Adrenal gland (tissue), 9 donors: ENCODE measurements at regions not wholly inside any gene's neighbourhood (a gene's known extent, or its start where the extent isn't known, plus 50 kb on each side); places are given as distances from the start of the nearest gene placed in this dataset.

Experiments
- DNase-seq, 7 donors: peaks; one replicate each; pipeline ENCODE4 v3.0.0-alpha.2; 2019 to 2020
- H3K27ac ChIP-seq, 5 donors: fragments of 200-600 bp; sonication (generic) in 4 of 5; 1 replicate in 3 of 5; 2 replicates in 2 of 5; pipeline versions ENCODE4 v1.5.1 to v1.8.0; 2016 to 2020; ENCODE audit warnings: mild to moderate bottlenecking in 1 of 5
- H3K27me3 ChIP-seq: fragments of 200-600 bp; 2 replicates; pipeline ENCODE4 v1.8.0; 2021
- H3K36me3 ChIP-seq, 2 donors: fragments of 200-600 bp; replicated peaks in 1 of 2; 1 replicate in 1 of 2; 2 replicates in 1 of 2; pipeline versions ENCODE4 v1.5.1 to v1.8.0; 2018 to 2022
- H3K4me1 ChIP-seq, 2 donors: fragments of 200-600 bp; replicated peaks in 1 of 2; 1 replicate in 1 of 2; 2 replicates in 1 of 2; pipeline versions ENCODE4 v1.5.1 to v1.8.0; 2018 to 2021
- H3K4me3 ChIP-seq, 4 donors: fragments of 200-600 bp; sonication (generic) in 3 of 4; one replicate each; pipeline ENCODE4 v1.5.1; 2016 to 2018
- H3K9me3 ChIP-seq, 3 donors: fragments of 200-600 bp; sonication (generic) in 1 of 3; replicated peaks in 1 of 3; 1 replicate in 2 of 3; 2 replicates in 1 of 3; pipeline versions ENCODE4 v1.5.1 to v1.8.0; 2016 to 2021
- CTCF ChIP-seq, 6 experiments: fragments of 450-650 bp in 4 of 6; fragments of 200-600 bp in 2 of 6; sonication (generic) in 1 of 6; IDR thresholded peaks; 1 replicate in 5 of 6; 2 replicates in 1 of 6; pipeline versions ENCODE4 v1.5.1 to v1.8.0; 2016 to 2021; ENCODE audit warnings: antibody characterized with exemption in 6 of 6, mild to moderate bottlenecking in 2 of 6, moderate library complexity in 1 of 6
- POLR2A ChIP-seq, 2 donors: fragments of 450-650 bp; IDR thresholded peaks; one replicate each; pipeline ENCODE4 v1.6.1; 2017; ENCODE audit warnings: antibody characterized with exemption in 2 of 2, mild to moderate bottlenecking in 2 of 2, moderate library complexity in 1 of 2
- WGBS, 4 donors: extraction: QIAGEN DNeasy Blood & Tissue Kit in 2 of 4; methylation state at CpG; one replicate each; pipeline versions ENCODE4 v1.1.5 to v1.1.7; 2013 to 2017; 5-methylcytosine and 5-hydroxymethylcytosine counted together
- intact Hi-C, 2 donors: fragments of 100-400 bp; cut with DNase I; formaldehyde crosslinking; loops; one replicate each; pipeline versions ENCODE4 v1.14.1 to v1.15.0; 2022 to 2023
- donor health status: healthy with polysubstance abuse.
- donor health status: Bipolar disorder and iron deficiency.
- donor health status: DM: yes; HTN: yes; CAD: no.
- donor health status: DM: no; HTN: no; CAD: no.
- donor health status: DM: no; HTN: no; CAD: no.

GRCh38 chr6:137725949-137726348 lies 141.1 kb upstream of the TNFAIP3 start:
- Histone ChIP-seq H3K36me3 (no peaks in the 10 kb centered on the region), H3K4me1 (peaks cover 0 to 17% of the 10 kb centered on the region in 2 donors), H3K4me3 (no peak overlapping the region), H3K27ac (no peak overlapping the region), H3K27me3 (no peaks in the 10 kb centered on the region), H3K9me3 (no peaks in the 10 kb centered on the region)
- no peak for TF ChIP-seq CTCF (IDR thresholded peaks at IDR 0.05)
- no peak for TF ChIP-seq POLR2A (IDR thresholded peaks at IDR 0.05)
- WGBS, 4 donors = 75 to 98% (median 84%) methylated on average over 2 of the region's 2 CpGs
- intact Hi-C loops = no loop called here
- DNase-seq = no peak

GRCh38 chr6:137726582-137726981 lies 140.5 kb upstream of the TNFAIP3 start:
- H3K27me3 ChIP-seq = no peaks in the 10 kb centered on the region
- intact Hi-C loops = no loop called here
- H3K36me3 ChIP-seq = no peaks in the 10 kb centered on the region
- WGBS, 4 donors = 92 to 100% (median 97%) methylated on average over 1 of the region's 1 CpG
- H3K4me3 ChIP-seq = no peak overlapping the region
- H3K9me3 ChIP-seq = no peaks in the 10 kb centered on the region
- no peak for TF ChIP-seq CTCF (IDR thresholded peaks at IDR 0.05)
- TF ChIP-seq POLR2A (IDR thresholded peaks at IDR 0.05) = no peak
- peaks cover 3 to 23% of the 10 kb centered on the region in 2 donors for H3K4me1 ChIP-seq
- H3K27ac ChIP-seq = no peak overlapping the region
- no peak for DNase-seq

- Histone ChIP-seq H3K4me3 (no peak overlapping the region), H3K9me3 (no peaks in the 10 kb centered on the region), H3K36me3 (no peaks in the 10 kb centered on the region), H3K4me1 (peaks cover 7 to 30% of the 10 kb centered on the region in 2 donors), H3K27ac (no peak overlapping the region), H3K27me3 (no peaks in the 10 kb centered on the region)
- TF ChIP-seq POLR2A (IDR thresholded peaks at IDR 0.05) (no peak), CTCF (IDR thresholded peaks at IDR 0.05) (no peak)
- 83 to 92% (median 86%) methylated on average over 4 of the region's 4 CpGs for WGBS, 4 donors
- intact Hi-C loops = no loop called here
- DNase-seq = no peak
Observed at GRCh38 chr6:137727216-137727765, 139.8 kb upstream of the TNFAIP3 start.

- Histone ChIP-seq H3K4me1 (peaks cover 7 to 31% of the 10 kb centered on the region in 2 donors), H3K27ac (peak overlapping the region in 2 of 5 donors; percentile 18 to 49), H3K27me3 (no peaks in the 10 kb centered on the region), H3K9me3 (no peaks in the 10 kb centered on the region), H3K36me3 (no peaks in the 10 kb centered on the region), H3K4me3 (peak overlapping the region in 1 of 4 donors; percentile 2)
- TF ChIP-seq CTCF (IDR thresholded peaks at IDR 0.05) (no peak), POLR2A (IDR thresholded peaks at IDR 0.05) (no peak)
- WGBS, 4 donors = 26 to 51% (median 37%) methylated on average over 6 of the region's 6 CpGs
- DNase-seq = peak in 6 of 7 donors; percentile 76 to 88 (median 86)
- intact Hi-C loops = no loop called here
Observed at GRCh38 chr6:137728386-137729349, 138.4 kb upstream of the TNFAIP3 start.
